ENCODE measurements at regions not wholly inside any gene's neighbourhood (a gene's known extent, or its start where the extent isn't known, plus 50 kb on each side); places are given as distances from the start of the nearest gene placed in this dataset.

GRCh38 chr1:90206260-90206659 lies 211.3 kb downstream of the ZNF326 start:
- intact Hi-C loops (cut with DNase I): no loop called here
- no peaks in the 10 kb centered on the region for H3K9me3 ChIP-seq
- no peak overlapping the region for H3K27ac ChIP-seq
- no peaks in the 10 kb centered on the region for H3K4me1 ChIP-seq
- H3K36me3 ChIP-seq: no peaks in the 10 kb centered on the region
- no peak overlapping the region for H3K4me3 ChIP-seq
- DNase-seq: no peak
- H3K27me3 ChIP-seq: no peaks in the 10 kb centered on the region
- TF ChIP-seq POLR2AphosphoS5 (IDR thresholded peaks at IDR 0.05) (no peak), POLR2A (IDR thresholded peaks at IDR 0.05) (no peak), CTCF (IDR thresholded peaks at IDR 0.05) (no peak), EP300 (IDR thresholded peaks at IDR 0.05) (no peak)

- DNase-seq: no peak
- H3K27me3 ChIP-seq: no peaks in the 10 kb centered on the region
- H3K27ac ChIP-seq: no peak overlapping the region
- H3K36me3 ChIP-seq: no peaks in the 10 kb centered on the region
- H3K9me3 ChIP-seq: no peaks in the 10 kb centered on the region
- H3K4me3 ChIP-seq: no peak overlapping the region
- WGBS, 2 donors: 83 to 93% methylated on average over 2 of the region's 2 CpGs
- intact Hi-C loops (cut with DNase I): no loop called here
- no peak for TF ChIP-seq CTCF (IDR thresholded peaks at IDR 0.05)
- no peak for TF ChIP-seq POLR2AphosphoS5 (IDR thresholded peaks at IDR 0.05)
- no peak for TF ChIP-seq POLR2A (IDR thresholded peaks at IDR 0.05)
- no peak for TF ChIP-seq EP300 (IDR thresholded peaks at IDR 0.05)
- H3K4me1 ChIP-seq: no peaks in the 10 kb centered on the region
These were observed 209.9 kb downstream of the ZNF326 start for GRCh38 chr1:90204780-90205179.

- Histone ChIP-seq H3K36me3 (no peaks in the 10 kb centered on the region), H3K27me3 (no peaks in the 10 kb centered on the region), H3K9me3 (no peaks in the 10 kb centered on the region), H3K27ac (no peak overlapping the region), H3K4me1 (no peaks in the 10 kb centered on the region), H3K4me3 (no peak overlapping the region)
- TF ChIP-seq POLR2AphosphoS5 (IDR thresholded peaks at IDR 0.05): no peak
- TF ChIP-seq POLR2A (IDR thresholded peaks at IDR 0.05): no peak
- TF ChIP-seq EP300 (IDR thresholded peaks at IDR 0.05): no peak
- no peak for TF ChIP-seq CTCF (IDR thresholded peaks at IDR 0.05)
- DNase-seq: no peak
- 15 to 62% methylated on average over 2 of the region's 2 CpGs for WGBS, 2 donors
- intact Hi-C loops (cut with DNase I): no loop called here
These were observed 209.2 kb downstream of the ZNF326 start for GRCh38 chr1:90204023-90204590.

GRCh38 chr1:90201467-90202358 lies 206.8 kb downstream of the ZNF326 start:
- Histone ChIP-seq H3K9me3 (no peaks in the 10 kb centered on the region), H3K27me3 (peaks cover 0 to 8% (median 0%) of the 10 kb centered on the region in 3 donors), H3K27ac (no peak overlapping the region), H3K36me3 (no peaks in the 10 kb centered on the region), H3K4me3 (no peak overlapping the region), H3K4me1 (no peaks in the 10 kb centered on the region)
- intact Hi-C loops (cut with DNase I): no loop called here
- no peak for DNase-seq
- TF ChIP-seq CTCF (IDR thresholded peaks at IDR 0.05) (no peak), POLR2AphosphoS5 (IDR thresholded peaks at IDR 0.05) (no peak), EP300 (IDR thresholded peaks at IDR 0.05) (no peak), POLR2A (IDR thresholded peaks at IDR 0.05) (no peak)
- WGBS, 2 donors: 20 to 59% methylated on average over 6 of the region's 6 CpGs

Data from sigmoid colon (tissue), 6 donors.